GM23338 (cell line): ENCODE measurements at regions not wholly inside any gene's neighbourhood (a gene's known extent, or its start where the extent isn't known, plus 50 kb on each side); places are given as distances from the start of the nearest gene placed in this dataset.

Source experiments
- ATAC-seq: fragments of 200-7000 bp; cut with Tn5 transposase; 3 replicates; pipeline ENCODE4 v1.9.1; 2020
- DNase-seq: peaks from one replicate; pipeline ENCODE4 v3.0.0-alpha.2; 2015; ENCODE audit warnings: low spot score
- H2AFZ ChIP-seq: fragments of 200-600 bp; sonication (generic); 2 replicates; pipeline ENCODE4 v1.8.0; 2016; ENCODE audit warnings: antibody characterized with exemption, mild to moderate bottlenecking, moderate library complexity
- H3F3A ChIP-seq: fragments of 200-600 bp; sonication (generic); replicated peaks from 2 replicates; pipeline ENCODE4 v1.8.0; 2017; ENCODE audit warnings: antibody characterized with exemption, mixed run types, low read depth
- H3K27ac ChIP-seq: fragments of 200-600 bp; sonication (generic); 2 replicates; pipeline ENCODE4 v1.6.1; 2016; ENCODE audit warnings: low read depth
- H3K27me3 ChIP-seq: fragments of 200-600 bp; sonication (generic); 2 replicates; pipeline ENCODE4 v1.8.0; 2016; ENCODE audit warnings: mild to moderate bottlenecking, mixed run types, moderate library complexity; ENCODE audit not compliant: insufficient read depth
- H3K36me3 ChIP-seq: fragments of 200-600 bp; sonication (generic); 2 replicates; pipeline ENCODE4 v1.8.0; 2016; ENCODE audit warnings: mild to moderate bottlenecking; ENCODE audit not compliant: insufficient read depth
- H3K4me1 ChIP-seq: fragments of 200-600 bp; sonication (generic); 2 replicates; pipeline ENCODE4 v1.8.0; 2016; ENCODE audit warnings: mild to moderate bottlenecking, moderate library complexity; ENCODE audit not compliant: insufficient read depth
- H3K4me2 ChIP-seq: fragments of 200-600 bp; sonication (generic); 2 replicates; pipeline ENCODE4 v1.7.1; 2017; ENCODE audit warnings: mixed run types
- H3K4me3 ChIP-seq: fragments of 200-600 bp; sonication (generic); 2 replicates; pipeline ENCODE4 v1.6.1; 2016; ENCODE audit warnings: mixed run types
- H3K79me2 ChIP-seq: fragments of 200-600 bp; sonication (generic); replicated peaks from 2 replicates; pipeline ENCODE4 v1.8.0; 2017; ENCODE audit warnings: mild to moderate bottlenecking; ENCODE audit not compliant: insufficient read depth
- H3K9me2 ChIP-seq: fragments of 200-600 bp; sonication (generic); 2 replicates; pipeline ENCODE4 v1.8.0; 2017; ENCODE audit not compliant: insufficient read depth
- H4K20me1 ChIP-seq: fragments of 200-600 bp; sonication (generic); replicated peaks from 2 replicates; pipeline ENCODE4 v1.8.0; 2017; ENCODE audit warnings: mild to moderate bottlenecking; ENCODE audit not compliant: insufficient read depth
- H3K27ac Mint-ChIP-seq: 2 replicates; pipeline ENCODE4 v1.8.0; 2020; ENCODE audit warnings: inconsistent platforms, mild to moderate bottlenecking, moderate library complexity, mixed read lengths
- H3K27me3 Mint-ChIP-seq: 3 replicates; pipeline ENCODE4 v1.8.0; 2022; ENCODE audit warnings: low read depth, mild to moderate bottlenecking, moderate library complexity, mixed read lengths, inconsistent platforms; ENCODE audit not compliant: insufficient read depth, poor library complexity
- H3K36me3 Mint-ChIP-seq: 3 replicates; pipeline ENCODE4 v1.8.0; 2021; ENCODE audit warnings: low read depth, mild to moderate bottlenecking, inconsistent platforms, moderate library complexity, mixed read lengths
- H3K4me1 Mint-ChIP-seq: 3 replicates; pipeline ENCODE4 v1.8.0; 2020; ENCODE audit warnings: mild to moderate bottlenecking, inconsistent platforms, mixed read lengths
- H3K4me3 Mint-ChIP-seq: 3 replicates; pipeline ENCODE4 v1.8.0; 2021; ENCODE audit warnings: moderate library complexity, mild to moderate bottlenecking, inconsistent platforms, mixed read lengths
- H3K9me3 Mint-ChIP-seq: 3 replicates; pipeline ENCODE4 v1.8.0; 2020; ENCODE audit warnings: moderate library complexity, mild to moderate bottlenecking, inconsistent platforms, mixed read lengths
- ETS1 ChIP-seq: IDR thresholded peaks from 2 replicates; pipeline ENCODE4 v1.6.1; 2016; ENCODE audit warnings: antibody characterized with exemption
- EZH2 ChIP-seq: fragments of 200-600 bp; sonication (generic); IDR thresholded peaks from one replicate; pipeline ENCODE4 v1.8.0; 2017; ENCODE audit warnings: antibody characterized with exemption, mild to moderate bottlenecking, low read depth; ENCODE audit not compliant: unreplicated experiment
- EZH2phosphoT487 ChIP-seq: fragments of 200-600 bp; sonication (generic); IDR thresholded peaks from one replicate; pipeline ENCODE4 v1.8.1; 2018; ENCODE audit warnings: antibody characterized with exemption; ENCODE audit not compliant: unreplicated experiment
- POLR2AphosphoS5 ChIP-seq: IDR thresholded peaks from 2 replicates; pipeline ENCODE4 v1.6.1; 2016; ENCODE audit warnings: antibody characterized with exemption, low read depth
- REST ChIP-seq: IDR thresholded peaks from one replicate; pipeline ENCODE4 v1.6.1; 2018; ENCODE audit warnings: antibody characterized with exemption; ENCODE audit not compliant: unreplicated experiment
- STAT1 ChIP-seq: IDR thresholded peaks from one replicate; pipeline ENCODE4 v1.6.1; 2016; ENCODE audit warnings: antibody characterized with exemption; ENCODE audit not compliant: unreplicated experiment
- TF ChIP-seq, protein P1 (sequence below): fragments of 250-450 bp; sonication (Bioruptor Pico); IDR thresholded peaks from 2 replicates; pipeline ENCODE4 v1.5.0; 2020; ENCODE audit warnings: mild to moderate bottlenecking, moderate library complexity
- TF ChIP-seq, protein P2 (sequence below), 2 experiments: fragments of 200-600 bp in 1 of 2; sonication (generic) in 1 of 2; conservative IDR thresholded peaks; 2 replicates each; pipeline versions ENCODE4 v1.5.1 to v1.6.1; 2016 to 2017; ENCODE audit warnings: antibody characterized with exemption in 2 of 2, low read depth in 2 of 2, mild to moderate bottlenecking in 2 of 2, moderate library complexity in 1 of 2

DNA sequence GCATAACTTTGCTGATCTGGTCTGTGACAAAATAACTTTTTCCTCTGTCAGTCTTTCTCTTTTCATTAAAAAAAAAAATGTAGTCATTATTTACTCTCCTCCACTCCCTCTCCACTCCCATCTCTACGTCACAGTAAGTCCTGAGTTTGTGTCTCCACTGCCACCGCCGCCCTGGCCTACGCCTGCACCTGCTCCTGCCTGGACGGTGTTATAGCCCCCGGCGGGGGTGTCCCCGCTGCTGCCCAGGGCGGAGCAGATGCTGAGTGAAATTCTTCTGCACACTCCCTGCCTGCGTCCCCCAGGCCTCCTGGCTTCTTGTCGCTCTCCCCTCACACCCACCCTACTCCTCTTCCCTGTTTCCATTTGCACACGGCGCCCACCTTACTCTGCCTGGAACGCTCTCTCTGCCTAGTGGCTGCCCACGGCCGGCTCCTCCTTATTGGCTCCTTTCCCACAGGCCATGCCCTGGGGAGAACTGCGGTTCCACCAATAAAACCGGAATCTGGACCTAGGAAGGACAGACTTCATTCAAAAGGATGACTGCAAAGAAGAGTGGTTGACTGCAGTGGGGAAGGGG is 55.2 kb upstream of the C1orf174 start:
- ATAC-seq = no peak
- no peak overlapping the region for H3K4me3 Mint-ChIP-seq
- Histone ChIP-seq H3K4me2 (no peak overlapping the region), H3K4me3 (no peak overlapping the region), H4K20me1 (no peaks in the 10 kb centered on the region), H3K9me2 (no peaks in the 10 kb centered on the region), H3F3A (no peaks in the 10 kb centered on the region), H3K36me3 (no peaks in the 10 kb centered on the region; the same call in 1 of the 2 replicates), H3K79me2 (no peaks in the 10 kb centered on the region), H3K4me1 (no peaks in the 10 kb centered on the region), H3K27ac (no peak overlapping the region), H2AFZ (no peak overlapping the region), H3K27me3 (no peaks in the 10 kb centered on the region)
- H3K4me1 Mint-ChIP-seq = peaks cover 5% of the 10 kb centered on the region; the same call in 2 of the 3 replicates
- peaks cover 13% of the 10 kb centered on the region; the same call in 2 of the 3 replicates for H3K36me3 Mint-ChIP-seq
- peaks cover 8% of the 10 kb centered on the region for H3K27me3 Mint-ChIP-seq
- TF ChIP-seq STAT1 (no peak), EZH2phosphoT487 (no peak), ETS1 (no peak), POLR2AphosphoS5 (no peak), EZH2 (no peak), REST (no peak)
- TF ChIP-seq, protein P1, sequence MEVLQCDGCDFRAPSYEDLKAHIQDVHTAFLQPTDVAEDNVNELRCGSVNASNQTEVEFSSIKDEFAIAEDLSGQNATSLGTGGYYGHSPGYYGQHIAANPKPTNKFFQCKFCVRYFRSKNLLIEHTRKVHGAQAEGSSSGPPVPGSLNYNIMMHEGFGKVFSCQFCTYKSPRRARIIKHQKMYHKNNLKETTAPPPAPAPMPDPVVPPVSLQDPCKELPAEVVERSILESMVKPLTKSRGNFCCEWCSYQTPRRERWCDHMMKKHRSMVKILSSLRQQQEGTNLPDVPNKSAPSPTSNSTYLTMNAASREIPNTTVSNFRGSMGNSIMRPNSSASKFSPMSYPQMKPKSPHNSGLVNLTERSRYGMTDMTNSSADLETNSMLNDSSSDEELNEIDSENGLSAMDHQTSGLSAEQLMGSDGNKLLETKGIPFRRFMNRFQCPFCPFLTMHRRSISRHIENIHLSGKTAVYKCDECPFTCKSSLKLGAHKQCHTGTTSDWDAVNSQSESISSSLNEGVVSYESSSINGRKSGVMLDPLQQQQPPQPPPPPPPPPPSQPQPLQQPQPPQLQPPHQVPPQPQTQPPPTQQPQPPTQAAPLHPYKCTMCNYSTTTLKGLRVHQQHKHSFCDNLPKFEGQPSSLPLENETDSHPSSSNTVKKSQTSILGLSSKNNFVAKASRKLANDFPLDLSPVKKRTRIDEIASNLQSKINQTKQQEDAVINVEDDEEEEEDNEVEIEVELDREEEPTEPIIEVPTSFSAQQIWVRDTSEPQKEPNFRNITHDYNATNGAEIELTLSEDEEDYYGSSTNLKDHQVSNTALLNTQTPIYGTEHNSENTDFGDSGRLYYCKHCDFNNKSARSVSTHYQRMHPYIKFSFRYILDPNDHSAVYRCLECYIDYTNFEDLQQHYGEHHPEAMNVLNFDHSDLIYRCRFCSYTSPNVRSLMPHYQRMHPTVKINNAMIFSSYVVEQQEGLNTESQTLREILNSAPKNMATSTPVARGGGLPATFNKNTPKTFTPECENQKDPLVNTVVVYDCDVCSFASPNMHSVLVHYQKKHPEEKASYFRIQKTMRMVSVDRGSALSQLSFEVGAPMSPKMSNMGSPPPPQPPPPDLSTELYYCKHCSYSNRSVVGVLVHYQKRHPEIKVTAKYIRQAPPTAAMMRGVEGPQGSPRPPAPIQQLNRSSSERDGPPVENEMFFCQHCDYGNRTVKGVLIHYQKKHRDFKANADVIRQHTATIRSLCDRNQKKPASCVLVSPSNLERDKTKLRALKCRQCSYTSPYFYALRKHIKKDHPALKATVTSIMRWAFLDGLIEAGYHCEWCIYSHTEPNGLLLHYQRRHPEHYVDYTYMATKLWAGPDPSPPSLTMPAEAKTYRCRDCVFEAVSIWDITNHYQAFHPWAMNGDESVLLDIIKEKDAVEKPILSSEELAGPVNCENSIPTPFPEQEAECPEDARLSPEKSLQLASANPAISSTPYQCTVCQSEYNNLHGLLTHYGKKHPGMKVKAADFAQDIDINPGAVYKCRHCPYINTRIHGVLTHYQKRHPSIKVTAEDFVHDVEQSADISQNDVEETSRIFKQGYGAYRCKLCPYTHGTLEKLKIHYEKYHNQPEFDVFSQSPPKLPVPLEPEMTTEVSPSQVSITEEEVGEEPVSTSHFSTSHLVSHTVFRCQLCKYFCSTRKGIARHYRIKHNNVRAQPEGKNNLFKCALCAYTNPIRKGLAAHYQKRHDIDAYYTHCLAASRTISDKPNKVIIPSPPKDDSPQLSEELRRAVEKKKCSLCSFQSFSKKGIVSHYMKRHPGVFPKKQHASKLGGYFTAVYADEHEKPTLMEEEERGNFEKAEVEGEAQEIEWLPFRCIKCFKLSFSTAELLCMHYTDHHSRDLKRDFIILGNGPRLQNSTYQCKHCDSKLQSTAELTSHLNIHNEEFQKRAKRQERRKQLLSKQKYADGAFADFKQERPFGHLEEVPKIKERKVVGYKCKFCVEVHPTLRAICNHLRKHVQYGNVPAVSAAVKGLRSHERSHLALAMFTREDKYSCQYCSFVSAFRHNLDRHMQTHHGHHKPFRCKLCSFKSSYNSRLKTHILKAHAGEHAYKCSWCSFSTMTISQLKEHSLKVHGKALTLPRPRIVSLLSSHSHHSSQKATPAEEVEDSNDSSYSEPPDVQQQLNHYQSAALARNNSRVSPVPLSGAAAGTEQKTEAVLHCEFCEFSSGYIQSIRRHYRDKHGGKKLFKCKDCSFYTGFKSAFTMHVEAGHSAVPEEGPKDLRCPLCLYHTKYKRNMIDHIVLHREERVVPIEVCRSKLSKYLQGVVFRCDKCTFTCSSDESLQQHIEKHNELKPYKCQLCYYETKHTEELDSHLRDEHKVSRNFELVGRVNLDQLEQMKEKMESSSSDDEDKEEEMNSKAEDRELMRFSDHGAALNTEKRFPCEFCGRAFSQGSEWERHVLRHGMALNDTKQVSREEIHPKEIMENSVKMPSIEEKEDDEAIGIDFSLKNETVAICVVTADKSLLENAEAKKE = no peak
- TF ChIP-seq, protein P2, sequence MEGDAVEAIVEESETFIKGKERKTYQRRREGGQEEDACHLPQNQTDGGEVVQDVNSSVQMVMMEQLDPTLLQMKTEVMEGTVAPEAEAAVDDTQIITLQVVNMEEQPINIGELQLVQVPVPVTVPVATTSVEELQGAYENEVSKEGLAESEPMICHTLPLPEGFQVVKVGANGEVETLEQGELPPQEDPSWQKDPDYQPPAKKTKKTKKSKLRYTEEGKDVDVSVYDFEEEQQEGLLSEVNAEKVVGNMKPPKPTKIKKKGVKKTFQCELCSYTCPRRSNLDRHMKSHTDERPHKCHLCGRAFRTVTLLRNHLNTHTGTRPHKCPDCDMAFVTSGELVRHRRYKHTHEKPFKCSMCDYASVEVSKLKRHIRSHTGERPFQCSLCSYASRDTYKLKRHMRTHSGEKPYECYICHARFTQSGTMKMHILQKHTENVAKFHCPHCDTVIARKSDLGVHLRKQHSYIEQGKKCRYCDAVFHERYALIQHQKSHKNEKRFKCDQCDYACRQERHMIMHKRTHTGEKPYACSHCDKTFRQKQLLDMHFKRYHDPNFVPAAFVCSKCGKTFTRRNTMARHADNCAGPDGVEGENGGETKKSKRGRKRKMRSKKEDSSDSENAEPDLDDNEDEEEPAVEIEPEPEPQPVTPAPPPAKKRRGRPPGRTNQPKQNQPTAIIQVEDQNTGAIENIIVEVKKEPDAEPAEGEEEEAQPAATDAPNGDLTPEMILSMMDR (conservative IDR thresholded peaks at IDR 0.05; ENCODE audit: low read depth in 2 of 2) = no peak
- peaks cover 87% of the 10 kb centered on the region for H3K9me3 Mint-ChIP-seq
- H3K27ac Mint-ChIP-seq = no peak overlapping the region
- no peak for DNase-seq
